A549 (cell line): ENCODE measurements at regions not wholly inside any gene's neighbourhood (a gene's known extent, or its start where the extent isn't known, plus 50 kb on each side); places are given as distances from the start of the nearest gene placed in this dataset.

ENCODE experiments used
- TFCP2L1 ChIP-seq: fragments of 250-450 bp; sonication (Bioruptor Pico); IDR thresholded peaks from 2 replicates; pipeline ENCODE4 v1.5.0; 2021; ENCODE audit warnings: mild to moderate bottlenecking
- TF ChIP-seq, protein P1 (sequence below): fragments of >200 bp; sonication (Bioruptor Twin); formaldehyde crosslinking; IDR thresholded peaks from 3 replicates; pipeline ENCODE4 v1.5.1; 2016

GRCh38 chr10:124322191-124322980 lies 96.3 kb downstream of the OAT start:
- TF ChIP-seq TFCP2L1 = no peak
- TF ChIP-seq, protein P1, sequence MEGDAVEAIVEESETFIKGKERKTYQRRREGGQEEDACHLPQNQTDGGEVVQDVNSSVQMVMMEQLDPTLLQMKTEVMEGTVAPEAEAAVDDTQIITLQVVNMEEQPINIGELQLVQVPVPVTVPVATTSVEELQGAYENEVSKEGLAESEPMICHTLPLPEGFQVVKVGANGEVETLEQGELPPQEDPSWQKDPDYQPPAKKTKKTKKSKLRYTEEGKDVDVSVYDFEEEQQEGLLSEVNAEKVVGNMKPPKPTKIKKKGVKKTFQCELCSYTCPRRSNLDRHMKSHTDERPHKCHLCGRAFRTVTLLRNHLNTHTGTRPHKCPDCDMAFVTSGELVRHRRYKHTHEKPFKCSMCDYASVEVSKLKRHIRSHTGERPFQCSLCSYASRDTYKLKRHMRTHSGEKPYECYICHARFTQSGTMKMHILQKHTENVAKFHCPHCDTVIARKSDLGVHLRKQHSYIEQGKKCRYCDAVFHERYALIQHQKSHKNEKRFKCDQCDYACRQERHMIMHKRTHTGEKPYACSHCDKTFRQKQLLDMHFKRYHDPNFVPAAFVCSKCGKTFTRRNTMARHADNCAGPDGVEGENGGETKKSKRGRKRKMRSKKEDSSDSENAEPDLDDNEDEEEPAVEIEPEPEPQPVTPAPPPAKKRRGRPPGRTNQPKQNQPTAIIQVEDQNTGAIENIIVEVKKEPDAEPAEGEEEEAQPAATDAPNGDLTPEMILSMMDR = no peak
